Neural progenitor cell (in vitro differentiated cells): ENCODE measurements at regions not wholly inside any gene's neighbourhood (a gene's known extent, or its start where the extent isn't known, plus 50 kb on each side); places are given as distances from the start of the nearest gene placed in this dataset.

Source experiments
- DNase-seq: peaks from one replicate; pipeline ENCODE4 v3.0.0-alpha.2; 2016; ENCODE audit warnings: low spot score
- H2AFZ ChIP-seq: fragments of 200-600 bp; sonication (generic); replicated peaks from 2 replicates; pipeline ENCODE4 v1.6.1; 2016; ENCODE audit warnings: antibody characterized with exemption
- H3F3A ChIP-seq: fragments of 200-600 bp; sonication (generic); 2 replicates; pipeline ENCODE4 v1.6.1; 2016; ENCODE audit warnings: antibody characterized with exemption, low read depth
- H3K27ac ChIP-seq: fragments of 200-600 bp; sonication (generic); 2 replicates; pipeline ENCODE4 v1.5.1; 2016; ENCODE audit warnings: mild to moderate bottlenecking
- H3K27me3 ChIP-seq: fragments of 200-600 bp; sonication (generic); 2 replicates; pipeline ENCODE4 v1.6.1; 2016; ENCODE audit warnings: mild to moderate bottlenecking, moderate library complexity
- H3K36me3 ChIP-seq: fragments of 200-600 bp; sonication (generic); 2 replicates; pipeline ENCODE4 v1.5.1; 2016
- H3K4me1 ChIP-seq: fragments of 200-600 bp; sonication (generic); 2 replicates; pipeline ENCODE4 v1.6.1; 2016; ENCODE audit warnings: mixed run types
- H3K4me2 ChIP-seq: fragments of 200-600 bp; sonication (generic); 2 replicates; pipeline ENCODE4 v1.6.1; 2016
- H3K4me3 ChIP-seq: fragments of 200-600 bp; sonication (generic); 2 replicates; pipeline ENCODE4 v1.5.1; 2016
- H3K79me2 ChIP-seq: fragments of 200-600 bp; sonication (generic); 2 replicates; pipeline ENCODE4 v1.6.1; 2016; ENCODE audit warnings: low read depth
- H3K9ac ChIP-seq: fragments of 200-600 bp; sonication (generic); 2 replicates; pipeline ENCODE4 v1.6.1; 2016
- H3K9me3 ChIP-seq: fragments of 200-600 bp; sonication (generic); 2 replicates; pipeline ENCODE4 v1.5.1; 2016; ENCODE audit warnings: low read depth
- H4K20me1 ChIP-seq: fragments of 200-600 bp; sonication (generic); 2 replicates; pipeline ENCODE4 v1.6.1; 2016; ENCODE audit warnings: low read depth
- H3K27ac Mint-ChIP-seq: 3 replicates; pipeline ENCODE4 v1.8.0; 2021; ENCODE audit warnings: mixed read lengths
- H3K27me3 Mint-ChIP-seq: 2 replicates; pipeline ENCODE4 v1.8.0; 2022; ENCODE audit warnings: low read depth, mild to moderate bottlenecking, inconsistent platforms, moderate library complexity, mixed read lengths; ENCODE audit not compliant: insufficient read depth
- H3K36me3 Mint-ChIP-seq: 3 replicates; pipeline ENCODE4 v1.8.0; 2021; ENCODE audit warnings: mixed read lengths
- H3K4me1 Mint-ChIP-seq: 3 replicates; pipeline ENCODE4 v1.8.0; 2021; ENCODE audit warnings: mixed read lengths
- H3K4me3 Mint-ChIP-seq: 3 replicates; pipeline ENCODE4 v1.8.0; 2021; ENCODE audit warnings: mild to moderate bottlenecking, moderate library complexity, mixed read lengths
- H3K9me3 Mint-ChIP-seq: 3 replicates; pipeline ENCODE4 v1.8.0; 2020; ENCODE audit warnings: mixed read lengths
- EZH2 ChIP-seq: fragments of 200-600 bp; sonication (generic); IDR thresholded peaks from 2 replicates; pipeline ENCODE4 v1.6.1; 2017; ENCODE audit warnings: antibody characterized with exemption, mild to moderate bottlenecking, moderate library complexity
- EZH2phosphoT487 ChIP-seq: fragments of 200-600 bp; sonication (generic); IDR thresholded peaks from 2 replicates; pipeline ENCODE4 v1.6.1; 2017; ENCODE audit warnings: antibody characterized with exemption
- TF ChIP-seq, protein P1 (sequence below): fragments of 200-600 bp; sonication (generic); IDR thresholded peaks from 2 replicates; pipeline ENCODE4 v1.5.1; 2017; ENCODE audit warnings: antibody characterized with exemption, mild to moderate bottlenecking

DNA sequence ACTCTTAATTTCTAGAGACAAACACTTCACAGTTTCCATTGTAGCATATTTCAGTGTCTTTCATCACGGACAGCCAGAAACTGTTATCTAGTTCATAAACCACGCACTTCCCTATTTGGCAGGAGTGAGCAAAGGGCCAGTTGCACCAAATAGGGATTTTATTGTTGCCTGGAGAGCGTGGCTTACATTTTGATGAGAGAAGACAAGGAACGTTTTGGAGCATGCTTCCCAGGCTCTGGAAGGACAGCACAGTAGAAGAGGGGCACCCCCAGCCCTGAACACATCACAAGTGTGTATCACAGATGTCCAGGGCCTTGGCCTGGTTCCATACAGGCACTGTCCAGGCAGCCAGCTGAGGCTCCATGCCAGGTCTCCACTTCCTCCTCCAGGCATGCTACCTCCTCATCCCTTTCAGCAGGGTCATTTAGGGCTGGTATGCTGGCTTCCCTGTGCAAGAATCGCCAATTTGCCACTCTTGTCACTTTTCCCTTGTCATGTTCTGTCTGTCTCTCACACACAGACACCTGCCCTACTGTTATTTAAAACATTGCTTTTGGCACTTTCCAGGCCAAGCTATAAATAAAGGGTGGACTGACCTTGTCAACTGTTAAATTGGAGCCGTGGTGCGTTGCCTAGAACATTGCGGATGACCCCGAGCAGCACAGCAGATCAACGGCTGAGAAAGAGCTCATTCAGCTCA, 235.0 kb upstream of the GMDS start:
- Mint-ChIP-seq H3K9me3 (peaks cover 13% of the 10 kb centered on the region), H3K4me3 (no peak overlapping the region), H3K36me3 (no peaks in the 10 kb centered on the region), H3K27me3 (peaks cover 4% of the 10 kb centered on the region), H3K27ac (peak overlapping the region; percentile 11), H3K4me1 (peaks cover 3% of the 10 kb centered on the region)
- Histone ChIP-seq H3K4me3 (no peak overlapping the region), H3K4me1 (no peaks in the 10 kb centered on the region), H3K4me2 (no peak overlapping the region), H2AFZ (no peak overlapping the region), H3K9ac (no peak overlapping the region), H3F3A (no peaks in the 10 kb centered on the region), H3K27me3 (no peaks in the 10 kb centered on the region), H3K79me2 (no peaks in the 10 kb centered on the region), H3K36me3 (no peaks in the 10 kb centered on the region), H3K27ac (no peak overlapping the region), H3K9me3 (no peaks in the 10 kb centered on the region), H4K20me1 (no peaks in the 10 kb centered on the region)
- no peak for DNase-seq
- TF ChIP-seq, protein P1, sequence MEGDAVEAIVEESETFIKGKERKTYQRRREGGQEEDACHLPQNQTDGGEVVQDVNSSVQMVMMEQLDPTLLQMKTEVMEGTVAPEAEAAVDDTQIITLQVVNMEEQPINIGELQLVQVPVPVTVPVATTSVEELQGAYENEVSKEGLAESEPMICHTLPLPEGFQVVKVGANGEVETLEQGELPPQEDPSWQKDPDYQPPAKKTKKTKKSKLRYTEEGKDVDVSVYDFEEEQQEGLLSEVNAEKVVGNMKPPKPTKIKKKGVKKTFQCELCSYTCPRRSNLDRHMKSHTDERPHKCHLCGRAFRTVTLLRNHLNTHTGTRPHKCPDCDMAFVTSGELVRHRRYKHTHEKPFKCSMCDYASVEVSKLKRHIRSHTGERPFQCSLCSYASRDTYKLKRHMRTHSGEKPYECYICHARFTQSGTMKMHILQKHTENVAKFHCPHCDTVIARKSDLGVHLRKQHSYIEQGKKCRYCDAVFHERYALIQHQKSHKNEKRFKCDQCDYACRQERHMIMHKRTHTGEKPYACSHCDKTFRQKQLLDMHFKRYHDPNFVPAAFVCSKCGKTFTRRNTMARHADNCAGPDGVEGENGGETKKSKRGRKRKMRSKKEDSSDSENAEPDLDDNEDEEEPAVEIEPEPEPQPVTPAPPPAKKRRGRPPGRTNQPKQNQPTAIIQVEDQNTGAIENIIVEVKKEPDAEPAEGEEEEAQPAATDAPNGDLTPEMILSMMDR: no peak
- no peak for TF ChIP-seq EZH2phosphoT487
- no peak for TF ChIP-seq EZH2

DNA sequence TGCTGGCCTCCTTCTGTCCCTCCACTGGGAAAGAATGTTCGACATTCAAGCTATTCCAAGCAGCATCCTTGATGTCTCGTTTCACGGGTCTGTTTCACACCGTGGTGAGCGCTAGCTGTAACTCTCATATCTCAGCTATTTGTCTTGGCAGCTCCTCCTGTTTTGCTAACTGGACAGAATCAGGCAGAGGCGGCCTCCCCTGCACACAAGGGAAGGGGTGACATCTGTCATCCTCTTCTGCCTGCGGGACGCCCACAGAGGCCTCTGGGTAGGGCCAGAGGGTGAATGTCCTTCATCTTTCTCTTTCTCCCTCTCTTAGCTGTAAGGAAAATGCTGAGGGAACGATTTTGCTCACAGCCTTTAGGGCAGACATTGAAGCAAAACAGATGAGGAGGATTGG, 232.8 kb upstream of the GMDS start:
- Histone ChIP-seq H3K27ac (no peak overlapping the region), H2AFZ (no peak overlapping the region), H3K4me2 (no peak overlapping the region), H3F3A (no peaks in the 10 kb centered on the region), H3K79me2 (no peaks in the 10 kb centered on the region), H3K4me3 (no peak overlapping the region), H3K9me3 (no peaks in the 10 kb centered on the region), H4K20me1 (no peaks in the 10 kb centered on the region), H3K9ac (no peak overlapping the region), H3K4me1 (no peaks in the 10 kb centered on the region), H3K27me3 (no peaks in the 10 kb centered on the region), H3K36me3 (no peaks in the 10 kb centered on the region)
- Mint-ChIP-seq H3K36me3 (no peaks in the 10 kb centered on the region), H3K4me1 (peaks cover 3% of the 10 kb centered on the region), H3K27me3 (peaks cover 4% of the 10 kb centered on the region), H3K4me3 (no peak overlapping the region), H3K27ac (no peak overlapping the region), H3K9me3 (peaks cover 7% of the 10 kb centered on the region)
- TF ChIP-seq, protein P1: no peak
- TF ChIP-seq EZH2phosphoT487: no peak
- no peak for TF ChIP-seq EZH2
- no peak for DNase-seq

DNA sequence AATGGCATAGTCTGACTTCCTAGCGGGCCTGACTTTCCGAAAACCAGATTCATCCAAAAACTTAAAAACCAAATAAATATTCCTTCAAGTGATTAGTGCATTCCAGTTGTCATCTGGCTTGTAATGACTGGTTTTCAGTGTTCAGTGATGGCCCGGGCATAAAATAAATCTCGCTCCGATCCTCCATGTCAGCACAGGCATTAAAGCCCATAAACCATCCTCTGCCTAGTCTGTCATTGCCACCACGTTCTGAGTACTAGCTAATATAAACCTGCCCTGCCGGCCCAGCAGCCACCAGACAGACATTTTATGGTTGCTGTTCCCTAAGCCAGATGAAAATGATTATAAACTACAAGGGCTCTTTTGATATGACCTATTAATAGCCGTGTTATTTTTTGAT, 232.3 kb upstream of the GMDS start:
- H3K36me3 ChIP-seq: no peaks in the 10 kb centered on the region
- H3K27me3 ChIP-seq: no peaks in the 10 kb centered on the region
- no peak overlapping the region for H3K9ac ChIP-seq
- H3K9me3 Mint-ChIP-seq: peaks cover 5% of the 10 kb centered on the region
- no peak overlapping the region for H3K4me2 ChIP-seq
- H3K27me3 Mint-ChIP-seq: peaks cover 4% of the 10 kb centered on the region
- no peak overlapping the region for H3K4me3 ChIP-seq
- no peak for TF ChIP-seq EZH2phosphoT487
- no peak for TF ChIP-seq EZH2
- TF ChIP-seq, protein P1: no peak
- no peaks in the 10 kb centered on the region for H3F3A ChIP-seq
- no peak overlapping the region for H3K27ac Mint-ChIP-seq
- no peak overlapping the region for H2AFZ ChIP-seq
- no peaks in the 10 kb centered on the region for H3K9me3 ChIP-seq
- no peak for DNase-seq
- H3K4me1 Mint-ChIP-seq: peaks cover 3% of the 10 kb centered on the region
- no peaks in the 10 kb centered on the region for H3K79me2 ChIP-seq
- no peaks in the 10 kb centered on the region for H4K20me1 ChIP-seq
- H3K4me1 ChIP-seq: no peaks in the 10 kb centered on the region
- no peaks in the 10 kb centered on the region for H3K36me3 Mint-ChIP-seq
- H3K4me3 Mint-ChIP-seq: no peak overlapping the region
- H3K27ac ChIP-seq: no peak overlapping the region
